ENCODE measurements at regions not wholly inside any gene's neighbourhood (a gene's known extent, or its start where the extent isn't known, plus 50 kb on each side); places are given as distances from the start of the nearest gene placed in this dataset.

DNA sequence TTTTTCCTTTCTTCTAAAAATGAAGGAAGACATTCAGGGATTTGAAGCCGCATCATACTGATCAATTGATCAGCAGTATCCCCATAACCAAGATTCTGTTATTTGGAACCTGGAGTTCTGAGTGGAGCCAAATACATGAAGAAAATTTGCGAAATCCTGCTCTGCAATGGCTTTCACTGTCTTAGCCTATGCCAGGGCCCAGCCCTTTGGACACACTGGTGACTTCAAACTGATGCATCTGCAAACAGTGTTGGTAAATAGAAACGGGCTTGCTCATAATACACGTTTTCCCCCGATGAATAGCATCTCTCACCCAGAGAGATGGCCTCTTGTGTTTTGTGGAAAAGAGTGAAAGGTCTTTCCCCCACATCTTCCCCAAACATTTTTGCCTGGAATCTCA lies 87.6 kb upstream of the TOX3 start:
- no peak overlapping the region for H3K4me3 Mint-ChIP-seq
- peaks cover 8% of the 10 kb centered on the region for H3K27me3 Mint-ChIP-seq (ENCODE audit: low read depth)
- H3K4me1 Mint-ChIP-seq: no peaks in the 10 kb centered on the region
- H3K9me3 Mint-ChIP-seq: peaks cover 7% of the 10 kb centered on the region
- H3K36me3 Mint-ChIP-seq (ENCODE audit: low read depth): no peaks in the 10 kb centered on the region
- no peak overlapping the region for H3K27ac Mint-ChIP-seq
- TF ChIP-seq, protein P1, sequence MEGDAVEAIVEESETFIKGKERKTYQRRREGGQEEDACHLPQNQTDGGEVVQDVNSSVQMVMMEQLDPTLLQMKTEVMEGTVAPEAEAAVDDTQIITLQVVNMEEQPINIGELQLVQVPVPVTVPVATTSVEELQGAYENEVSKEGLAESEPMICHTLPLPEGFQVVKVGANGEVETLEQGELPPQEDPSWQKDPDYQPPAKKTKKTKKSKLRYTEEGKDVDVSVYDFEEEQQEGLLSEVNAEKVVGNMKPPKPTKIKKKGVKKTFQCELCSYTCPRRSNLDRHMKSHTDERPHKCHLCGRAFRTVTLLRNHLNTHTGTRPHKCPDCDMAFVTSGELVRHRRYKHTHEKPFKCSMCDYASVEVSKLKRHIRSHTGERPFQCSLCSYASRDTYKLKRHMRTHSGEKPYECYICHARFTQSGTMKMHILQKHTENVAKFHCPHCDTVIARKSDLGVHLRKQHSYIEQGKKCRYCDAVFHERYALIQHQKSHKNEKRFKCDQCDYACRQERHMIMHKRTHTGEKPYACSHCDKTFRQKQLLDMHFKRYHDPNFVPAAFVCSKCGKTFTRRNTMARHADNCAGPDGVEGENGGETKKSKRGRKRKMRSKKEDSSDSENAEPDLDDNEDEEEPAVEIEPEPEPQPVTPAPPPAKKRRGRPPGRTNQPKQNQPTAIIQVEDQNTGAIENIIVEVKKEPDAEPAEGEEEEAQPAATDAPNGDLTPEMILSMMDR (IDR thresholded peaks at IDR 0.05; ENCODE audit: unreplicated experiment in 3 of 3): no peak

DNA sequence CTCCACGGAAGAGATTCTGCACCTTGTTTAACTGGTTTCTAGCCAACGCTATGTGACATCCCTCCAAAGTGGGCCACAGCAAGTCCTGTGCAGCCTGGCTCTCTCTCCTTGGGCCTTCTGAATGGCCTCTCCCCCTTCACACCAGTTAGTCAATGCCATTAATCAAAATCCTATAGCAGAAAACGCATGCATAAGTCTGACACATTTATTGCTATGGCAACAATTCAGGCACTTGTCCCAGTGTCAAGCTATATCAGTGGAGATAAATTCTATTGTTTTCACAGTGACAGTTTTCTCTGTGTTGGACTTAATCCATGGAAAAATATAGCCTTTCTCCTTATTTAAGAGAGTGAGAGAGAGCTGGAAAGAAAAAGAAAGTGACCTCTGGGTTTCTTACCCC lies 87.2 kb upstream of the TOX3 start:
- H3K4me3 Mint-ChIP-seq: no peak overlapping the region

DNA sequence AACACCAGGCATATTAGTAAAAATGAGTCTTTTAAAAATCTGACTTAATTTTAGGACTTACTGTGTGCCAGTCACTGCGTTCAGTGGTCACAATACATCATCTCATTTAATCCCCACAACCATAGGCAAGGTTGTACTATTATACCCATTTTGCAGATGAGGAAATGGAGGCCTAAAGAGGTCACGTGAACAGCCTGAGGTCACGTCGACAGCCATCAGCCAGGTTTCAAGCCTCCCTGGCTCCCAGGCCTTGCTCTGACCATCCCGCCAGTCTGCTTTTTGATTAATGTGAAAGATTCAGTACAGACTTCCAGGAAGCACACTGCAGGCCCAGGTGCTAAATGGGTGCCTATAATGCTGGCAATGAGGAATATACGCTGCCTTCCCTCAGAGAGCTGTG lies 86.3 kb upstream of the TOX3 start:
- Mint-ChIP-seq H3K27me3 (ENCODE audit: low read depth) (peaks cover 8% of the 10 kb centered on the region), H3K4me3 (no peak overlapping the region), H3K27ac (no peak overlapping the region), H3K4me1 (no peaks in the 10 kb centered on the region), H3K36me3 (ENCODE audit: low read depth) (no peaks in the 10 kb centered on the region), H3K9me3 (peaks cover 9% of the 10 kb centered on the region)
- TF ChIP-seq, protein P1 (IDR thresholded peaks at IDR 0.05; ENCODE audit: unreplicated experiment in 3 of 3): no peak

More for the DNA sequence above, 87.2 kb upstream of the TOX3 start:
- TF ChIP-seq, protein P1 (IDR thresholded peaks at IDR 0.05; ENCODE audit: unreplicated experiment in 3 of 3): no peak
- Mint-ChIP-seq H3K27me3 (ENCODE audit: low read depth) (peaks cover 8% of the 10 kb centered on the region), H3K4me1 (no peaks in the 10 kb centered on the region), H3K36me3 (ENCODE audit: low read depth) (no peaks in the 10 kb centered on the region), H3K9me3 (peaks cover 9% of the 10 kb centered on the region), H3K27ac (no peak overlapping the region)

DNA sequence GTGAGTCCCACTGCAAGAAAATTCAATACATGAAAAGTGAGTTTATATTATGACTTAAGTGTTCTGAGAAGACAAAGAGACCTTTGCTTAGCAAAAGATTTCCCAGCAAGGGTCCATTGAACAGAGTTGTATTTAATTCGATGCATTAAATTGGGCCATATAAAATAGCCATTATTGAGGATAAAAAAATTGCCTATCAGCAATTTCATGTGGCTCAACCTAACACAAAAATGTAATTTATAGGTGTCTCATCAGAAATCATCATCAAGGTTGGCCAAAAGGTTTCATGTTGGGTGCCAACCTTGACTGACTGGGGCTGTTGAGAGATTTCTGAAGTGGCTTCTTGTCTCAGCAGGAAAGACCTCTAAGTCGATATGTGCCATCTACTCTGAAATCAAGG lies 84.8 kb upstream of the TOX3 start:
- TF ChIP-seq, protein P1 (IDR thresholded peaks at IDR 0.05; ENCODE audit: unreplicated experiment in 3 of 3): no peak
- no peak overlapping the region for H3K4me3 Mint-ChIP-seq
- H3K27me3 Mint-ChIP-seq (ENCODE audit: low read depth): peaks cover 4% of the 10 kb centered on the region
- no peaks in the 10 kb centered on the region for H3K36me3 Mint-ChIP-seq (ENCODE audit: low read depth)
- no peaks in the 10 kb centered on the region for H3K4me1 Mint-ChIP-seq
- H3K27ac Mint-ChIP-seq: no peak overlapping the region
- H3K9me3 Mint-ChIP-seq: peaks cover 9% of the 10 kb centered on the region

DNA sequence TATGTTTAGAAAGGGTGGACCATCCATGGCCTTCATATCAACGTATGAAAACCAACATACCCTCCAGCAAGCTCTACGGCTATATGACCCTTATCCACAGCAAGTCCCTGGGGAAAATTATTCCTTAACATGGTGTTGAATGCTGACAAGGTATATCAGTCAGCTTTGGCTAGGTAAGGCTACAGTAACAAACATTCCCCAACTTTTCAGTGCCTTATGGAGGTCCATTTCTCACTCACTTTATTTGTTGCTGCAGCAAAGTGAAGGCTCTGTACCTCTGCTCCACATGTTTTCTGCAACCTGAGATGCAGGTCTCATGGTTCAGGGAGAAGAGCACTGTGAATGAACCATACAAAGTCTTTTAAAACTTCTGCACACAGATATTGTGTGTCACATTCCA lies 83.8 kb upstream of the TOX3 start:
- Mint-ChIP-seq H3K4me3 (no peak overlapping the region), H3K9me3 (peaks cover 5% of the 10 kb centered on the region), H3K4me1 (no peaks in the 10 kb centered on the region), H3K27me3 (ENCODE audit: low read depth) (no peaks in the 10 kb centered on the region), H3K36me3 (ENCODE audit: low read depth) (no peaks in the 10 kb centered on the region), H3K27ac (no peak overlapping the region)
- TF ChIP-seq, protein P1 (IDR thresholded peaks at IDR 0.05; ENCODE audit: unreplicated experiment in 3 of 3): no peak

DNA sequence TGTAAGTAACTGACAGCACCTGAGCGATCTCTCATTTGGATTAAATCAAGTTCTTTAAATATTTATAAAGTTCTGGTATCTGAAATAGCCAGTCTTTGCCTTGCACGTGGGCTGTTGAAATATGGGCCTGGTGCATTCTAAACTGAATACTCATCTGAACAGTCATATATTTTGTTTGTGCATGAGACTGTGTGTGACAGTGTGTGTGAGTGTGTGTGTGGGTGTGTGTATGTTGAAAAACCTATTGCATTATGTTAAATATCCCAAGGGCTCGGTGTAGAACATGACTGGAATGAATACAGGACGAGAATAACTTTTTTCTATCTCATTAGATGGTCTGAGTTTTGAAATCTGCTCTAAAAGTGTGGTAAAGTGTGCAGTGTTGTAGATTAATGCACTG lies 82.4 kb upstream of the TOX3 start:
- no peak overlapping the region for H3K27ac Mint-ChIP-seq
- H3K4me1 Mint-ChIP-seq: no peaks in the 10 kb centered on the region
- no peaks in the 10 kb centered on the region for H3K36me3 Mint-ChIP-seq (ENCODE audit: low read depth)
- H3K27me3 Mint-ChIP-seq (ENCODE audit: low read depth): no peaks in the 10 kb centered on the region
- TF ChIP-seq, protein P1 (IDR thresholded peaks at IDR 0.05; ENCODE audit: unreplicated experiment in 3 of 3): no peak
- H3K4me3 Mint-ChIP-seq: no peak overlapping the region
- peaks cover 5% of the 10 kb centered on the region for H3K9me3 Mint-ChIP-seq

Data from nephron (organoid).